GM19467 (cell line): ENCODE measurements at regions not wholly inside any gene's neighbourhood (a gene's known extent, or its start where the extent isn't known, plus 50 kb on each side); places are given as distances from the start of the nearest gene placed in this dataset.
A peak's percentile ranks its signal among the peaks of the same experiment; 100 is the strongest.

Experiments
- ATAC-seq: cut with Tn5 transposase; IDR thresholded peaks from one replicate; pipeline ENCODE4 v1.9.1; 2021; ENCODE audit warnings: mild to moderate bottlenecking, moderate library complexity; ENCODE audit not compliant: unreplicated experiment

DNA sequence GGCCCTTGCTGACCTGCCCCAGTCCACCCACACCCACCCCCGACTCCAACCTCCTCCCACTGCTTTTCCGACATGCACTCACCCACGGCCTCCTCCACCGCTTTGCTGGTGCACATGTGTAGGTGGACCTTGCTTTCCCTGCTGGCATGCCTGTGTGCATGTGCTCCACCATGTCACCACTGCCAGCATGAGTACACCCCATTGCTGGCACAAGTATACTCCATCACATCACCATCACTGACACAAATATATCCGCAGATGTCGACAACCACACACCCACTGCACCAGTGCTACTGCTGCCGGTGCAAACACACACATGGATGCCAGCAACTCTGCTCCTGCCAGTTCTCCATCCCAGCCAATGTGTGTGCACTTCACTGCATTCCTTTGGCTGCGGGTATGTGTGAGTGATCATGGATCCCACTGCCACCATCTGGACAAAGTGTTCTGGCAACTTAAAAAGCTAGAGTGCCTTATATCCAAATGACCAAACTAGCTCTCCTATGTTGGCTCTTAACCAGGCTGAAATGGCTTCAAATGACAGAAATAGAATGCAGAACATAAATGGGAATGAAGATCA lies 1072.3 kb downstream of the RAPGEF2 start:
- ATAC-seq: no peak

- no peak for ATAC-seq
These were observed 1077.3 kb downstream of the RAPGEF2 start for GRCh38 chr4:160180211-160180610.

DNA sequence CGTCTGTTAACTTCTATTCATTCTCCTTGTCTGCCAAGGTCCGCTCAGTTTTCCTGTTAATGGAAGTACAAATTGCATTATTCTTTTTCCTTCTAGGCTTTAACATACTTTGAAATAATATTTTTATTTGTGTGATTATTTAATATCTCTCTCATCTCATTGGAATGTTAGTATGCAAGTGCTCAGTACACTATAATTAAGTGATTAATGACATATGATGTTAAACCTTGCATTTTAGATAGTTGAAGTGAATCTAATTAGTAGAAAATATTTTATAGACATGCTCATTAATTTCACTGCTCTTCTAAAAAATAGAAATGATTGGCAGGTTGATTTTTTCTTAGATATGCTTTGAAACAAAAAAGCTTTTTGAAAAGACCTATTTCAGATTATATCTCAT lies 1079.8 kb downstream of the RAPGEF2 start:
- ATAC-seq: no peak

DNA sequence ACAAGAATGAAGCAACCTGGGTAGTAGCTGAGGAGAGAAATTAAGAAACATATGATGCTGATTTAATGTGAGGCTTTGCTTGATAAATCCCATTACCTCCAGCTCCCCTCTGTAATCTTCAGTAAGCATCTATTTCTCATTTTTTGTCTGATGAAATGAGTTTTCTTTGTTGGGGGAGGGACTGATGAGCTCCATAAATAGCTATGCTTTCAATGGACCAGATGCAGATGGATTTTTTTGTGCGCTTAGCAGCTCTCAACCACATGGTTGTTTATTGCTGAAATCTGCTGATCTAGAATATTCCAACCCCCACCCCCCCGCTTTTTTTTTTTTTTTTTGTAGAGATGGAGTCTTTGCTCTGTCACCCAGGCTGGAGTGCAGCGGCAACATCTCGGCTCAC lies 1082.0 kb downstream of the RAPGEF2 start:
- no peak for ATAC-seq

- no peak for ATAC-seq
These were observed 1090.9 kb downstream of the RAPGEF2 start for GRCh38 chr4:160193787-160194186.

GRCh38 chr4:160194716-160195115 lies 1091.8 kb downstream of the RAPGEF2 start:
- ATAC-seq: no peak

DNA sequence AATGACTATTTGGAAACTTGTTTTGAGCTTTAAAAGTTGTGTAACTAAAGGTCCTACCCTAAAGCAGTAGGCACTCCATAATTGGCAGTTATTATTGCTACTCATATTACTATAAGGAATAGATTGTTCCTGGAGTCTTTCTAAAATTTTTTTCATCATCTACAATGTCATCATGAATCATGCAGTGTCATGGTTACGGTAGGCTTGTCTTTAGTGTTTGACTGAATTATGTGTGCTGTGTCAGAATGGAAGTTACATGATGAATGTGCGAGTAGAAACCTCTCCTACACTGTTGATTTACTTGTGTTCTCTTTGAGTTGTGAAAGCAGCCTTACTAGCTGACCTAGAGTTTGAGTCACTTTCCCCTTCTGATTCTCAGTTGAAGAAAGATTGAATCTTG lies 1099.9 kb downstream of the RAPGEF2 start:
- ATAC-seq: peak; percentile 59

GRCh38 chr4:160212078-160212477 lies 1109.2 kb downstream of the RAPGEF2 start:
- no peak for ATAC-seq

DNA sequence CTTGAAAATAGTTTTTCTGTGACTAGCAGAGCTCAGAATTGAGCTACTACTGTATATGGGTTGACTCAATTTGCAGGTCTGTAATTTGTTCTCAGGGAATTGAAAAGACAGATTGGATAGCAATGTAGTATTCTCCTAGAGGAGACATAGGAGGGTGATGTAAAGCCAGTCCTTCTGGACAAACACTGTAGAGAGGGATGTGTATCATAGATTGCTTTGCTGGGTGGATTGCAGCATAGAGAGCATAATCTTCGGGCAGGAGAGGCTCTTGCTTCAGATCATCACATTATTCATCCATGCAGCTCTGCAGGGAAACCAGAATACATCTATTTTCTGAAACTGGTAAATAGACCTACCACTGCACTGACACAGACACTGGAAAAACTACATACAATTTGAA lies 1110.5 kb downstream of the RAPGEF2 start:
- no peak for ATAC-seq

DNA sequence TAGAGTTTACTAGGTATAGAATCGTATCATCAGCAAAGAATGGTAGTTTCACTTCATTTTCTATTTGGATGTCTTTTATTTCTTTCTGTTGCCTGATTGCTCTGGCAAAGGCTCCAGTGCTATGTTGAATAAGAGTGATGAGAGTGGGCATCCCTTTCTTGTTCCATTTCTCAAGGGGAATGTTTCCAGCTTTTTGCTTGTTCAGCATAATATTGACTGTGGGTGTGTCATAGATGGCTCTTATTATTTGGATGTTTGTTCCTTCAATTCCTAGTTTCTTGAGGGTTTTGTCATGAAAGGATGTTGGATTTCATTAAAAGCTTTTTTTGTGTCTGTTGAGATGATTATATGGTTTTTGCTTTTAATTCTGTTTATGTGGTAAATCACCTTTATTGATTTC lies 1114.5 kb downstream of the RAPGEF2 start:
- ATAC-seq: no peak

- ATAC-seq: no peak
These were observed 1121.2 kb downstream of the RAPGEF2 start for GRCh38 chr4:160224049-160224448.

- no peak for ATAC-seq
These were observed 1130.3 kb downstream of the RAPGEF2 start for GRCh38 chr4:160233141-160233540.

GRCh38 chr4:160235285-160235684 lies 1132.4 kb downstream of the RAPGEF2 start:
- no peak for ATAC-seq

GRCh38 chr4:160235771-160236170 lies 1132.9 kb downstream of the RAPGEF2 start:
- no peak for ATAC-seq

DNA sequence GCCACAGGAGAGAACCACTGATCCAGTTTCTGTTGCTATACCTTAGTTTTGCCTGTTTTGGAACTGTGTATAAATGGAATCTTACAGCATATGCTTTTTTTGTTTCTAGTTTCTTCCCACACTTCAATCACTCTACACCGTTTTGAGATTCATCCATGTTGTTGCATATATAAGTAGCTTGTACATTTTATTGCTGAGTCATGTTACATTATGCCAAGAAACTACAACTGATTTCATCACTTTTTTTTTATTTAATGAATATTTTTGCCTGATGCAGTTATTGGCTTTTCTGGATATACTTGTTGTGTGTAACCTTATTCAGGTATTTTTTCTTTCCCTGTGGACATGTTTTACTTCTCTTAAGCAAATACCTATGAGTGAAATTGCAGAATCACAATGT lies 1135.9 kb downstream of the RAPGEF2 start:
- no peak for ATAC-seq

DNA sequence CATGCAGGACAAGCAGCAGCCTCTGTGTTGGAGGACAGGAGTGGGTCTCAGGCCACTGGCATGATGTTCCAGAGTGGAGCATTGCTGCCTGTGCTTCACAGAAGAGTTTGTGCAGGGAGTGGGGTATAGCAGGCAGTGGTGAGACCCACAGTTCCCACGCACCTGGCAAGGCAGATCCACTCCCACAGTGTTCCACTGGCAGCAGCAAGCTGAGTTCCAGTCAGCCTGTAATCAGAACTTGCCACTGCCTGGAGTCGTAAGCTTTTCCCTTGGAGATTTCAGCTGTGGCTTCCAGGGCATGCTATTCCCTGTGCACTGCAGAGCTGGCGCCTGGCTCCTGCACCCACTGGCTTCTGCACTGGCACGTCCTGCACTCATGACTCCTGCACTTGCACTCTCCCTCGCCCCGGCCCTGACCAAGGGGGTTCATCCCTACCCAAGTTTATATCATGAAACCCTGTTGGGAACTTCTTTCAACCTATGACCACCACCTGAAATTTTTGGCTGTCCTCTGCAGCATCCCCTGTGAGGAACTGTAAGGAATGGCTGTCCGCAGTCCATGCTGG lies 1144.3 kb downstream of the RAPGEF2 start:
- no peak for ATAC-seq

DNA sequence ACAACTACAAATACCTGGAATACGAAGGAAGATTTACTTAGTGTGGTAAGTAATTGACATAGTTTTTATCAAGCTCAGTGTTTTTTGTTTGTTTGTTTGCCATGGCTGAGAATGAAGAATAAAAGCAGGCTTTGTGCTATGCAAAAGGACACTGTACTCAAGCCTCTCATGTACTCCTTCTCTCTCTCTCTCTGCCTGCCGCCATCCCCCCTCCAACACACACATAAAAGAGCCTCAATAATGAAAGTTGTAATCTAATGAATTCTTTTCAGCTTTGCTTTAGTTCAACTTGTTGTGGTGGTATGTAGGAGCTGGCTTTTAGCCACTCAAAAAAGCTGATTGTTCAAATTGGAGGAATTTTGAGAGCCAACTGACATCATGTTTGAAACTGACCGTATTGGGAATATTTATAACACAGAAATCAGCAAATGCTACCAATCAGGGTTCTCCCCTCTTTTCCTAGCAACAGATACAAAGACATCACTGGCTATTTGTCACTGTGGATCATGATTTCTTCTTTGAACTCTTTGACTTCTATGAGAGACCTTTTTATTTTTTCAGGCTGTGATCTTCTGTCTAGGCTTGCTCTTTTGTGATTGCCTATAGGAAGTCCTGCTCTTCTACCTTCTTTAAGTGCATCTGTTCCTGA lies 1148.8 kb downstream of the RAPGEF2 start:
- ATAC-seq: no peak

GRCh38 chr4:160257318-160257717 lies 1154.4 kb downstream of the RAPGEF2 start:
- ATAC-seq: no peak

GRCh38 chr4:160265014-160265413 lies 1162.1 kb downstream of the RAPGEF2 start:
- ATAC-seq: no peak

- no peak for ATAC-seq
These were observed 1163.0 kb downstream of the RAPGEF2 start for GRCh38 chr4:160265836-160266235.

GRCh38 chr4:160276785-160277325 lies 1174.0 kb downstream of the RAPGEF2 start:
- ATAC-seq: no peak

- ATAC-seq: no peak
These were observed 1180.2 kb downstream of the RAPGEF2 start for GRCh38 chr4:160283081-160283480.
